Activated CD4-positive, alpha-beta memory T cell treated with anti-CD3 and anti-CD28 coated beads, Interleukin-2, amount 10 ng/mL, durations not matched to agents 7 days and 5 days (primary cell): ENCODE measurements at regions not wholly inside any gene's neighbourhood (a gene's known extent, or its start where the extent isn't known, plus 50 kb on each side); places are given as distances from the start of the nearest gene placed in this dataset.

Source experiments
- CTCF ChIA-PET: fragments of 350-600 bp; sonication (Branson Sonifier 250); formaldehyde crosslinking; loops from one replicate; lab custom pipeline; 2021; ENCODE audit warnings: antibody characterized with exemption, inconsistent platforms; lab: Charles Lee
- POLR2A ChIA-PET: fragments of 350-600 bp; sonication (Branson Sonifier 250); formaldehyde crosslinking; loops from one replicate; lab custom pipeline; 2021; ENCODE audit warnings: antibody characterized with exemption; lab: Charles Lee
- DNase-seq: peaks from one replicate; pipeline ENCODE4 v3.0.0-alpha.2; 2020
- H3K27ac Mint-ChIP-seq: one replicate; pipeline ENCODE4 v1.8.0; 2021; ENCODE audit warnings: mild to moderate bottlenecking, mixed read lengths
- H3K27me3 Mint-ChIP-seq: one replicate; pipeline ENCODE4 v1.8.0; 2021; ENCODE audit warnings: mixed read lengths
- H3K36me3 Mint-ChIP-seq: one replicate; pipeline ENCODE4 v1.8.0; 2021; ENCODE audit warnings: low read depth, mixed read lengths
- H3K4me1 Mint-ChIP-seq: one replicate; pipeline ENCODE4 v1.8.0; 2021; ENCODE audit warnings: mixed read lengths
- H3K4me3 Mint-ChIP-seq: one replicate; pipeline ENCODE4 v1.8.0; 2021; ENCODE audit warnings: mild to moderate bottlenecking, mixed read lengths
- H3K9me3 Mint-ChIP-seq: one replicate; pipeline ENCODE4 v1.8.0; 2021; ENCODE audit warnings: mixed read lengths

GRCh38 chr4:181702864-181703495, 540.2 kb upstream of the TENM3 start:
- Mint-ChIP-seq H3K27me3 (no peaks in the 10 kb centered on the region), H3K4me1 (no peaks in the 10 kb centered on the region), H3K4me3 (no peak overlapping the region), H3K36me3 (no peaks in the 10 kb centered on the region), H3K27ac (no peak overlapping the region), H3K9me3 (peaks cover 2% of the 10 kb centered on the region)
- ChIA-PET POLR2A (no interaction called here), CTCF (no interaction called here)
- DNase-seq, result no peak

DNA sequence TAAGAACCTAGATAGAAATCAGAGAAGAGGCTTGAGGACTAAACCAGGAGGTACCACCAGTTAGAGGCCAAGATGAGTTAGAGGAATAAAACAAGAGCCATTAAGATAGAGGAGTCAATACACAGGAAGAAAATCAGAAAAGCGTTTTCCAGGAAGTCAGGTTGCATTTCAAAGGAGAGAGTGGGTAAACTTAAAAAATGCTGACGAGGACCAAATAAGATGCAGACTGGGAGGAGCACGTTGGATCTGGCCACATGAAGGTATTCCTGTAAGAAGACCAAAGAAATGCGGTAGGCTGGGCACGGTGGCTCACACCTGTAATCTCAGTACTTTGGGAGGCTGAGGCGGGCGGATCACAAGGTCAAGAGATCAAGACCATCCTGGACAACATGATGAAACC, 533.1 kb upstream of the TENM3 start:
- H3K27me3 Mint-ChIP-seq, result no peaks in the 10 kb centered on the region
- peaks cover 10% of the 10 kb centered on the region for H3K9me3 Mint-ChIP-seq
- no peak overlapping the region for H3K4me3 Mint-ChIP-seq
- H3K4me1 Mint-ChIP-seq, result no peaks in the 10 kb centered on the region
- H3K27ac Mint-ChIP-seq, result no peak overlapping the region
- H3K36me3 Mint-ChIP-seq, result no peaks in the 10 kb centered on the region
- ChIA-PET POLR2A (no interaction called here), CTCF (no interaction called here)
- DNase-seq, result no peak

- H3K4me1 Mint-ChIP-seq, result no peaks in the 10 kb centered on the region
These were observed 531.8 kb upstream of the TENM3 start for GRCh38 chr4:181711387-181711786.

DNA sequence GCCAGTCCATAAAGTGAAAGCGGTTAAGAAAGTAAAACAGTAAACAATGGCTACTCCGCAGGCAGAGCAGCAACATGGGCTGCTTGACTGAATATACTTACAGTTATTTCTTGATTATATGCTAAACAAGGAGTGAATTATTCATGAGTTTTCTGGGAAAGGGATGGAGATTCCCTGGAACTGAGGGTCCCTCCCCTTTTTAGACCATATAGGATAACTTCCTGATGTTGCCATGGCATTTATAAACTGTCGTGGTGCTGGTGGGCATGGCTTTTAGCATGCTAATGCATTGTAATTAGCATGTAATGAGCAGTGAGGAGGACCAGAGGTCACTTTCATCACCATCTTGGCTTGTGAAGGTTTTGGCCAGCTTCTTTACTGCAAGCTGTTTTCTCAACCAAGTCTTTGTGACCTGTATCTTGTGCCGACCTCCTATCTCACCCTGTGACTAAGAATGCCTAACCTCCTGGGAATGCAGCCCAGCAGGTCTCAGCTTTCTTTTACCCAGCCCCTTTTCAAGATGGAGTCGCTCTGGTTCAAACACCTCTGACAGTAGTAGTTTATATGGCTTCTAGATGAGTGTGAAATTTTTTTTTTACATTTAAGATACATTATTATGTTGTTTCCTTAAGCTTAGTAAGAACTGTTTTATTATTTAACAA, 514.8 kb upstream of the TENM3 start:
- CTCF ChIA-PET, result no interaction called here
- Mint-ChIP-seq H3K4me3 (no peak overlapping the region), H3K9me3 (peaks cover 8% of the 10 kb centered on the region), H3K36me3 (no peaks in the 10 kb centered on the region), H3K4me1 (no peaks in the 10 kb centered on the region), H3K27me3 (no peaks in the 10 kb centered on the region), H3K27ac (no peak overlapping the region)
- POLR2A ChIA-PET, result no interaction called here
- no peak for DNase-seq

More at GRCh38 chr4:181711387-181711786, 531.8 kb upstream of the TENM3 start:
- H3K36me3 Mint-ChIP-seq, result no peaks in the 10 kb centered on the region
- POLR2A ChIA-PET, result no interaction called here
- no peak for DNase-seq
- H3K9me3 Mint-ChIP-seq, result peaks cover 10% of the 10 kb centered on the region
- H3K27ac Mint-ChIP-seq, result no peak overlapping the region
- no peak overlapping the region for H3K4me3 Mint-ChIP-seq
- H3K27me3 Mint-ChIP-seq, result no peaks in the 10 kb centered on the region
- CTCF ChIA-PET, result no interaction called here

DNA sequence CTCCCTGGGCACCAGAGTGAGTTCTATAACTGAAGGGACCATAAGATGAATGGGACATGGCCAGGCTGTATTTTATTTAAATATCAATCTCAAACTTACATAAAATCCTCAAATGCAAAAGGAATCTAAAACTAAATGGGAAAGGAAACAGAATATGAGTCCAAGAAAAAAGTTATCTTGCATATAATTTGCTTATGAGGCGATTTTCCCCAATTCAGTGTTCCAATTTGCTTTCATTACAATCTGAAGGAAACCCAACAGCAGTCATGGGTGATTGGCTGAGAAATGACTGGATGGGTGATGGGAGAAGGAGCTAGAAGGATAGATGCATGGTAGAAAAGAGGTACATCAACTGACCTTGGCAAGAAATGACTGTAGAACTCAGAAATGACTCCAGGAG, 511.3 kb upstream of the TENM3 start:
- H3K36me3 Mint-ChIP-seq, result no peaks in the 10 kb centered on the region
- peaks cover 7% of the 10 kb centered on the region for H3K9me3 Mint-ChIP-seq
- H3K27me3 Mint-ChIP-seq, result no peaks in the 10 kb centered on the region
- no peak for DNase-seq
- no peak overlapping the region for H3K4me3 Mint-ChIP-seq
- H3K4me1 Mint-ChIP-seq, result no peaks in the 10 kb centered on the region
- POLR2A ChIA-PET, result no interaction called here
- H3K27ac Mint-ChIP-seq, result no peak overlapping the region
- CTCF ChIA-PET, result no interaction called here

DNA sequence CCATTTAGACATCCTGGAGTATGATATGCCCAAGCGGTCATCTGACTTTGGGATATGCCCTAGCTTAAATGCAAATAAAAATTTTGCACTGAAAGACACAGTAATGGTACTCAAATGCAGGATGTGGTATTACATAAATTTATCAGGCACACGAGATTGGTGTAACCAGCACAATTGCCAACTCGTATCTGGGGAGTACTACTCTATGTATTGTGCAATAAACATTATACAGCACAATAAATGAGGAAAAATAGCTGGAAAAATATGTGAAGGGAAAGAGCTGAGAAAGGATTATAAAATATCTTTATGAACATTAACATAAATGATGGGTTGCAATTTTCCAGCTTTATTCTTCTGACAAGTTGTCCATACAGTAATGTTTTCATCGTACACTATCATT, 505.5 kb upstream of the TENM3 start:
- DNase-seq, result no peak
- POLR2A ChIA-PET, result no interaction called here
- CTCF ChIA-PET, result no interaction called here
- H3K9me3 Mint-ChIP-seq, result no peaks in the 10 kb centered on the region
- no peak overlapping the region for H3K27ac Mint-ChIP-seq
- no peaks in the 10 kb centered on the region for H3K27me3 Mint-ChIP-seq
- H3K36me3 Mint-ChIP-seq, result no peaks in the 10 kb centered on the region
- no peaks in the 10 kb centered on the region for H3K4me1 Mint-ChIP-seq
- H3K4me3 Mint-ChIP-seq, result no peak overlapping the region

DNA sequence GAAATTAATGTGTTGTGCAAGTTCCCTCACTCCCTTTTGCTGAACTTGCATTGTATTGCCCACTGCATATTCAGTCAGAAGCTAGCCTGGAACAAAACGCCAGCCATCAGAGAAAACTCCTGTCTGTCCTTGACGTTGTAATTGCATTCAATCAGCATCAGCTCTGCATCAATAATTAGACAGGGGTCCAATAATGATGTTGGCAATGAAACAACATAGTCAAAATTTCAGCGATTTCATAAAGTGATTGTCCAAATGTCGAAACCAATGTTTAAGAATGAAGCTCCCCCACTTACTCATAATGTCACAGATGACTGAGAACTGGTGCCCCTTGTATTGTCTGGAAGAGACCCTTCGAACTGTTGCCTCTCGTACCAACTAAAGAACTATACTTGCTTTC, 504.2 kb upstream of the TENM3 start:
- POLR2A ChIA-PET, result no interaction called here
- CTCF ChIA-PET, result no interaction called here
- Mint-ChIP-seq H3K4me3 (no peak overlapping the region), H3K27me3 (no peaks in the 10 kb centered on the region), H3K9me3 (no peaks in the 10 kb centered on the region), H3K36me3 (no peaks in the 10 kb centered on the region), H3K4me1 (no peaks in the 10 kb centered on the region), H3K27ac (no peak overlapping the region)
- DNase-seq, result no peak

- ChIA-PET CTCF (no interaction called here), POLR2A (no interaction called here)
- no peaks in the 10 kb centered on the region for H3K36me3 Mint-ChIP-seq
- no peaks in the 10 kb centered on the region for H3K9me3 Mint-ChIP-seq
- H3K4me3 Mint-ChIP-seq, result no peak overlapping the region
- no peaks in the 10 kb centered on the region for H3K27me3 Mint-ChIP-seq
- DNase-seq, result no peak
- no peak overlapping the region for H3K27ac Mint-ChIP-seq
- no peaks in the 10 kb centered on the region for H3K4me1 Mint-ChIP-seq
These were observed 501.7 kb upstream of the TENM3 start for GRCh38 chr4:181741513-181741912.

DNA sequence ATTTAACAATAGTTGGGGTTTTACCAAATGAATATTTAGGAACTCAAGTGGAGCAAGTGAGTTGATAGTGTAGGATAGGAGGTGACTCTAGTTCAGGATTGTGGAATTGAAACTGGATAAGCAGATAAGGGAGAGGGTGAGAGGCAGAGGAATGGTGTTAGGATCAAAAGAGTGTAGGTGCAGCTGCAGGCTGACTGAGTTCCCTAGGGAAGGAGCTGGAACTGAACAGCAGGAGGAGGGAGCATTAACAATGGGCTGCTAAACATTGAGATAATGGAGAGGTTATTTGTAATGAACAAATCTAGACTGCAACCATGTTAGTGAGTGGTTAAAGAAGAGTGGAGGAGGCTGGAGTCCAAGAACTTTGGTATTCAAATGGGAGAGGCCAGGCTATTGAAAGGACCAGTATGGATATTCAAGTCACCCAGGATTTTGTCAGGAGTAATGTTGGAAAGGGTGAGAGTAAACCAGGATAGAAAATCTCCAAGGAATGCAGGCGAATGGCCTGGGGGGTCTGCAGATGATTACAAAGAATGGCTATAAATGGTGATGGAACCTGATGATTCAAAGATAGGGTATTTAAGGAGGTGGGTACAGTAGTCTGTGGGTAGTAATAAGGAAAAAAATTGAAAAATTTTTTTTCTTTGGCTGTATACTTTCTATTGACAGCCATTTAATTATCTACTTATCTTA, 497.1 kb upstream of the TENM3 start:
- Mint-ChIP-seq H3K9me3 (no peaks in the 10 kb centered on the region), H3K27me3 (no peaks in the 10 kb centered on the region), H3K4me3 (no peak overlapping the region), H3K27ac (no peak overlapping the region), H3K4me1 (no peaks in the 10 kb centered on the region), H3K36me3 (no peaks in the 10 kb centered on the region)
- no peak for DNase-seq
- POLR2A ChIA-PET, result no interaction called here
- CTCF ChIA-PET, result no interaction called here

DNA sequence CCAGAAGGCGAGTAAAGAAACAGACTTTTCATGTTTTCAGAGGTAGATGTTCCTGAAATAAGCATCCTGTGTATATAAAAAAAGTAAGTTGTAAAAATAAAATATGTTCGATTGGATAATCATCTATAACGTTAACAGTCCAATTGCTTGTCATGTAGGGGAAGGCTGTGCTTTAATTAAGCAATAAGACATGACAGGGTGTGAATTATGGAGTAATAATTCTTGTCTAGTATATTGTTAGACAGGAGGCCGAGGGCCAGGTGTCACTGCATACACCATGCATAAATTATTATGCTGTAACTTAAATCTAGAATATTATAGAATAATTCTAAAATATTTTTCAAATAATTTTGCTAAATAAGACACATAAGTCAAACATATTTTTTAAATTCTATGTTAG, 494.6 kb upstream of the TENM3 start:
- Mint-ChIP-seq H3K4me1 (no peaks in the 10 kb centered on the region), H3K27ac (no peak overlapping the region), H3K27me3 (no peaks in the 10 kb centered on the region), H3K36me3 (no peaks in the 10 kb centered on the region), H3K4me3 (no peak overlapping the region), H3K9me3 (no peaks in the 10 kb centered on the region)
- ChIA-PET POLR2A (no interaction called here), CTCF (no interaction called here)
- no peak for DNase-seq

- no peaks in the 10 kb centered on the region for H3K9me3 Mint-ChIP-seq
- no peak overlapping the region for H3K4me3 Mint-ChIP-seq
- POLR2A ChIA-PET, result no interaction called here
- no peaks in the 10 kb centered on the region for H3K36me3 Mint-ChIP-seq
- CTCF ChIA-PET, result no interaction called here
- no peaks in the 10 kb centered on the region for H3K27me3 Mint-ChIP-seq
- H3K27ac Mint-ChIP-seq, result no peak overlapping the region
- no peaks in the 10 kb centered on the region for H3K4me1 Mint-ChIP-seq
- no peak for DNase-seq
These were observed 490.7 kb upstream of the TENM3 start for GRCh38 chr4:181752516-181752915.

DNA sequence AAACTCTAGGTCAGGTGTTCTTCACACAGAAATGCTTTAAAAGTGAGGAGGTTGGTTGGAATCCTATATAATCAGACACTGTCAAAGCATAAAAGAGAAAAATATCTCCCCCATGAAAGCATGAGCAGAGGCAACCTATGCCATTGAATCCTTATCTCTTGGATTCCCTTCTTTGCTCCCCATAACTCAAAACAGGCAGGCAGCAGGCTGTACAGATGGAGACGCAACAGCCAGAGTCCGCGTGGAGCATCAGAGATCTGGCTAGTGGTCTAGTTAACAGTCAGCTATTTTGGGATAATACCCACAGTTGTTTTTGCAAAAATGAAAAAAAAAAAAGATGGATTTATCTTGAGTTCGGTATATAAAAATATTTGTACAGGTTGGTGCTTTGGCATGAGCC, 490.0 kb upstream of the TENM3 start:
- no peaks in the 10 kb centered on the region for H3K36me3 Mint-ChIP-seq

GRCh38 chr4:181755846-181756245, 487.4 kb upstream of the TENM3 start:
- H3K4me3 Mint-ChIP-seq, result no peak overlapping the region
- DNase-seq, result no peak
- CTCF ChIA-PET, result no interaction called here
- no peak overlapping the region for H3K27ac Mint-ChIP-seq
- H3K9me3 Mint-ChIP-seq, result no peaks in the 10 kb centered on the region
- POLR2A ChIA-PET, result no interaction called here
- H3K27me3 Mint-ChIP-seq, result no peaks in the 10 kb centered on the region
- H3K4me1 Mint-ChIP-seq, result no peaks in the 10 kb centered on the region
- no peaks in the 10 kb centered on the region for H3K36me3 Mint-ChIP-seq

More for the DNA sequence above, 490.0 kb upstream of the TENM3 start:
- ChIA-PET POLR2A (no interaction called here), CTCF (no interaction called here)
- DNase-seq, result no peak
- Mint-ChIP-seq H3K9me3 (no peaks in the 10 kb centered on the region), H3K27me3 (no peaks in the 10 kb centered on the region), H3K4me3 (no peak overlapping the region), H3K4me1 (no peaks in the 10 kb centered on the region), H3K27ac (no peak overlapping the region)
